ENCODE measurements at regions not wholly inside any gene's neighbourhood (a gene's known extent, or its start where the extent isn't known, plus 50 kb on each side); places are given as distances from the start of the nearest gene placed in this dataset.

- FAIRE-seq = peak; percentile 6
- TF ChIP-seq CTCF (IDR thresholded peaks at IDR 0.05; ENCODE audit: insufficient read depth, missing control alignments) = no peak
Observed at GRCh38 chr1:173287785-173288184, 80.7 kb upstream of the TNFSF4 start.

DNA sequence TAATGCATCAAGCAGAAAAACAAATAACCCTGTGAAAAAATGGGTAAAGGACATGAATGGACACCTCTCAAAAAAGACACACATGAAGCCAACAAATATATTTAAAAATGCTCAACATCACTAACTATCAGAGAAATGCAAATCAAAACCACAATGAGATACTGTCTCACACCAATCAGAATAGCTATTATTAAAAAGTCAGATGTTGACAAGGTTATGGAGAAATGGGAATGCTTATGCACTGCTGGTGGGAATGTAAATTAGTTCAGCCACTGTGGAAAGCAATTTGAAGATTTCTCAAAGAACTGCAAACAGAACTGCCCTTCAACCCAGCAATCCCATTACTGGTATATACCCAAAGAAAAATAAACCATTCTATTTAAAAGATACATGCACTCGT, 86.6 kb upstream of the TNFSF4 start:
- DNase-seq (ENCODE audit: insufficient read length, low spot score) (no peak), FAIRE-seq (peak; percentile 21)
- no peak for TF ChIP-seq CTCF (IDR thresholded peaks at IDR 0.05; ENCODE audit: insufficient read depth, missing control alignments)

More at GRCh38 chr1:173287785-173288184, 80.7 kb upstream of the TNFSF4 start:
- no peak for DNase-seq (ENCODE audit: insufficient read length, low spot score)

DNA sequence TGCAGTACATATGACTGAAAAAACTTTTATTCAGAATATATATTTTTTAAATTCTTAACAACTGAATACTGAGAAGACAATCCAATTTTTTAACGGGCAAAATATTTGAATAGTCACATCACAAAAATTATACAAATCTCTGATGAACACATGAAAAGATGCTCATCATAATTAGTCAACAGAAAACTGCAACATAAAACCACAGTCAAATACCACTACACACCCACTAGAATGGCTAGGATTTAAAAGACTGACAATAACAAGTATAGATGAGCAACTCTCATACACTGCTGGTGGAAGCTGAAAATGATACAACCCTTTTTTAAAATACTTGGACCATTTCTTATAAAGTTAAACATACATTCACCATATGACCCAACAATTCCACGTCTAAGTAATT, 87.7 kb upstream of the TNFSF4 start:
- peak; percentile 6 for FAIRE-seq
- TF ChIP-seq CTCF (IDR thresholded peaks at IDR 0.05; ENCODE audit: insufficient read depth, missing control alignments) = no peak
- no peak for DNase-seq (ENCODE audit: insufficient read length, low spot score)

GRCh38 chr1:173295391-173295790, 88.3 kb upstream of the TNFSF4 start:
- no peak for TF ChIP-seq CTCF (IDR thresholded peaks at IDR 0.05; ENCODE audit: insufficient read depth, missing control alignments)
- DNase-seq (ENCODE audit: insufficient read length, low spot score) (no peak), FAIRE-seq (peak; percentile 48)

GRCh38 chr1:173295995-173296394, 88.9 kb upstream of the TNFSF4 start:
- DNase-seq (ENCODE audit: insufficient read length, low spot score) (no peak), FAIRE-seq (no peak)
- TF ChIP-seq CTCF (IDR thresholded peaks at IDR 0.05; ENCODE audit: insufficient read depth, missing control alignments) = no peak

DNA sequence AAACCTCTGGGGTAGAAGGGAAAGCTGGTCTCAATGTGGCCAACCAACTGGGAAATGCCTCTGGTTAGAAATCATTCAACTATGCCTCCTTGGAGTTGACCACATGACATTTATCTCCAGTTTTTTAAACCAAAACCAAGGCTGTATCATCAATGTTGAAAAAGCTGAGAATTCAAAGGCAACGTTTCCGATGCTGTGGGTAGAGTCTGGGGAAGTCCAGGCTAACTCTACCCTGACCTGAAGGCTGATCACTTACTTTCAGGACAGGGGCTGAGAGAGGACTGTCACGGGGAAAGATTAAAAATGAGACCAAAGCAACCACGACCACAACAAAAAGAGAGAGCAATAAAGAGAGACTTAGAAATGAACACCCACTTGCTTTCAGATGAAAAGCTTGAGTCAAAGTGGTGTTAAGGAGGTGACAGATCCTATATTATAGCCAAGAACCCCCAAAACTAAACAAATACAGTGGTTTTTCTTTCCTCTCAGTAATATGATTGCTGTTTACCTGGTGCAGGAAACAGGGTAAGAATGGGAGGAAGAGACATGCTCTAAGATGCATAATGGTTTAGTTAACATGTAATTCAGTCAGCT, 90.8 kb upstream of the TNFSF4 start:
- no peak for TF ChIP-seq CTCF (IDR thresholded peaks at IDR 0.05; ENCODE audit: insufficient read depth, missing control alignments)
- FAIRE-seq (no peak), DNase-seq (ENCODE audit: insufficient read length, low spot score) (no peak)

Data from D721Med (cell line).